ENCODE measurements at regions not wholly inside any gene's neighbourhood (a gene's known extent, or its start where the extent isn't known, plus 50 kb on each side); places are given as distances from the start of the nearest gene placed in this dataset.

DNA sequence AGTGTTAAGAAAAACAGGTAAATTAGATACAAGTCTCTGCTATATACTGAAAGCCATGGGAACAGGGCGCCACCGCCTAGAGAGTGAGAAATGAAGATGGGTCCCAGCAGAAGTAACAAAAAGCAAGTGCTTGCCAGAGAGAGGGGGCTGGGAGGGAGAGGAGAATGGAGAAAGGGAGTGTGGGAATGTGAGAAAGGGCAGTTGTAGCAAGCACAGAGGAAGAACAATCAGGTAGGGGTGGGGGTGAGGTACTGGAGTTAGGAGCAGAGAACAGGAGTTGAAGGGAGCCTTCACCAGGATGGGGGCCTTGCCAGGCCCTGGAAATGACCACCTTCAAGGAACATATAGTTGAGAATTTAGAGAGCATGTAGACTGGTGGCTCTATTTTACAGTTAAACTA, 66.8 kb downstream of the TCF20 start:
- Histone ChIP-seq H3K4me2 (ENCODE audit: low read length) (no peak overlapping the region), H3K9me2 (ENCODE audit: insufficient read depth) (no peaks in the 10 kb centered on the region), H3K4me1 (ENCODE audit: control insufficient read depth in 1 of 2, insufficient read depth in 2 of 2, low read length in 2 of 2) (no peaks in the 10 kb centered on the region), H3K79me2 (ENCODE audit: insufficient read depth, low read length) (peaks cover 99% of the 10 kb centered on the region), H3K27me3 (ENCODE audit: insufficient read depth, low read length) (no peaks in the 10 kb centered on the region), H3K36me3 (ENCODE audit: control insufficient read depth in 1 of 2, insufficient read depth in 2 of 2, low read length in 2 of 2) (0 out of 4 replicates have a peak, but pooled peaks cover 0 to 10% of the 10 kb centered on the region in 2 experiments), H3K27ac (ENCODE audit: low read depth, low read length) (no peak overlapping the region), H3K9ac (ENCODE audit: low read length) (no peak overlapping the region), H2AFZ (ENCODE audit: low read depth, low read length, poor library complexity, severe bottlenecking) (no peak overlapping the region), H3K4me3 (replicated peaks in 1 of 2; ENCODE audit: low read depth in 1 of 2, low read length in 2 of 2) (no peak overlapping the region), H3K9me3 (ENCODE audit: control insufficient read depth in 1 of 2, insufficient read depth in 1 of 2, low read depth in 1 of 2, low read length in 2 of 2) (peaks cover 0 to 7% of the 10 kb centered on the region in 2 experiments; a peak in 2 of 4 replicates), H4K20me1 (ENCODE audit: insufficient read depth) (peaks cover 4% of the 10 kb centered on the region; the same call in 1 of the 2 replicates)
- ATAC-seq (no peak), DNase-seq (ENCODE audit: low read depth, low spot score) (no peak)
- intact Hi-C loops (cut with micrococcal nuclease), result no loop called here
- no TSS peak for BruUV-seq (replicated peaks)
- no peak for TF ChIP-seq POLR2AphosphoS5 (IDR thresholded peaks at IDR 0.05; ENCODE audit: low read depth, low read length)
- no peak for TF ChIP-seq YY1 (IDR thresholded peaks at IDR 0.05; ENCODE audit: extremely low read depth, insufficient replicate concordance, low read depth, low read length)
- TF ChIP-seq TCF7L2 (IDR thresholded peaks at IDR 0.05; ENCODE audit: borderline replicate concordance, extremely low read depth, insufficient read depth, insufficient read length), result no peak
- TF ChIP-seq SRF (IDR thresholded peaks at IDR 0.05; ENCODE audit: low read depth), result no peak
- ChIA-PET RAD21 (ENCODE audit: low non-redundant PET in 1 of 2, low total read pairs in 2 of 2, uncharacterized antibody in 2 of 2, unreplicated experiment in 2 of 2) (no interaction called here), CTCF (no interaction called here), POLR2A (no interaction called here)

DNA sequence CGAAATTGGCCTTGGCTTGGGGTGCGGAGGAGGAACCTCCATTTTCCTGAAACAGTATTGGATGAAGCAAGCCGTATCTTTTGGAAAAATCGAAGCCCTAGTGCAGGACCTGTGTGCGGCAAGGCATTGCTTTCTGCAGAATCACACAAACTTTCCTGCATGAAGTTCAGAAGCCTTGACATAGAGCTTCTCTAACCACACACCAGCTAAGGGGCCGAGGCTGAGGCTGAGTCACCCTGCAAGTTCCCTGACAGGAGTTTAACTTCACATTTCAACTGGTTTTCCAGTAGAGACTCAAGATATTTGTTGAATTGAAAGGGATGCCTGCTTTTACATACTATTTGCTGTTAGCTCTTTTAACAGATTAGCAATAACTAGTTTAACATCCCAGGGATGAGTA, 67.8 kb downstream of the TCF20 start:
- POLR2A ChIA-PET, result no interaction called here
- TF ChIP-seq CBX3 (IDR thresholded peaks at IDR 0.05; ENCODE audit: low read depth) (no peak), SP1 (IDR thresholded peaks at IDR 0.05; ENCODE audit: low read depth) (no peak), EZH2phosphoT487 (IDR thresholded peaks at IDR 0.05; ENCODE audit: borderline replicate concordance) (no peak), ZNF274 (IDR thresholded peaks at IDR 0.05; ENCODE audit: low read depth, low read length) (no peak), RAD21 (IDR thresholded peaks at IDR 0.05; ENCODE audit: low read depth) (no peak), CEBPB (IDR thresholded peaks at IDR 0.05; ENCODE audit: low read depth) (no peak), TCF7L2 (IDR thresholded peaks at IDR 0.05; ENCODE audit: borderline replicate concordance, extremely low read depth, insufficient read depth, insufficient read length) (no peak), POLR2AphosphoS5 (IDR thresholded peaks at IDR 0.05; ENCODE audit: low read depth, low read length) (no peak), POLR2A (IDR thresholded peaks at IDR 0.05; ENCODE audit: borderline replicate concordance, extremely low read depth, insufficient read depth, insufficient read length) (no peak), ELF1 (IDR thresholded peaks at IDR 0.05; ENCODE audit: borderline replicate concordance, low read depth) (no peak), EGR1 (IDR thresholded peaks at IDR 0.05; ENCODE audit: low read depth) (no peak), JUND (IDR thresholded peaks at IDR 0.05) (no peak), SIN3A (IDR thresholded peaks at IDR 0.05; ENCODE audit: low read depth) (no peak)
- TF ChIP-seq, protein P1, sequence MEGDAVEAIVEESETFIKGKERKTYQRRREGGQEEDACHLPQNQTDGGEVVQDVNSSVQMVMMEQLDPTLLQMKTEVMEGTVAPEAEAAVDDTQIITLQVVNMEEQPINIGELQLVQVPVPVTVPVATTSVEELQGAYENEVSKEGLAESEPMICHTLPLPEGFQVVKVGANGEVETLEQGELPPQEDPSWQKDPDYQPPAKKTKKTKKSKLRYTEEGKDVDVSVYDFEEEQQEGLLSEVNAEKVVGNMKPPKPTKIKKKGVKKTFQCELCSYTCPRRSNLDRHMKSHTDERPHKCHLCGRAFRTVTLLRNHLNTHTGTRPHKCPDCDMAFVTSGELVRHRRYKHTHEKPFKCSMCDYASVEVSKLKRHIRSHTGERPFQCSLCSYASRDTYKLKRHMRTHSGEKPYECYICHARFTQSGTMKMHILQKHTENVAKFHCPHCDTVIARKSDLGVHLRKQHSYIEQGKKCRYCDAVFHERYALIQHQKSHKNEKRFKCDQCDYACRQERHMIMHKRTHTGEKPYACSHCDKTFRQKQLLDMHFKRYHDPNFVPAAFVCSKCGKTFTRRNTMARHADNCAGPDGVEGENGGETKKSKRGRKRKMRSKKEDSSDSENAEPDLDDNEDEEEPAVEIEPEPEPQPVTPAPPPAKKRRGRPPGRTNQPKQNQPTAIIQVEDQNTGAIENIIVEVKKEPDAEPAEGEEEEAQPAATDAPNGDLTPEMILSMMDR (IDR thresholded peaks at IDR 0.05 in 2 of 3, conservative IDR thresholded peaks at IDR 0.05 in 1 of 3; ENCODE audit: borderline replicate concordance in 1 of 3, insufficient read depth in 1 of 3, low read depth in 2 of 3, low read length in 2 of 3), result no peak
- TF ChIP-seq, protein P2, sequence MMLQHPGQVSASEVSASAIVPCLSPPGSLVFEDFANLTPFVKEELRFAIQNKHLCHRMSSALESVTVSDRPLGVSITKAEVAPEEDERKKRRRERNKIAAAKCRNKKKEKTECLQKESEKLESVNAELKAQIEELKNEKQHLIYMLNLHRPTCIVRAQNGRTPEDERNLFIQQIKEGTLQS (IDR thresholded peaks at IDR 0.05), result no peak
- TF ChIP-seq, protein P3, sequence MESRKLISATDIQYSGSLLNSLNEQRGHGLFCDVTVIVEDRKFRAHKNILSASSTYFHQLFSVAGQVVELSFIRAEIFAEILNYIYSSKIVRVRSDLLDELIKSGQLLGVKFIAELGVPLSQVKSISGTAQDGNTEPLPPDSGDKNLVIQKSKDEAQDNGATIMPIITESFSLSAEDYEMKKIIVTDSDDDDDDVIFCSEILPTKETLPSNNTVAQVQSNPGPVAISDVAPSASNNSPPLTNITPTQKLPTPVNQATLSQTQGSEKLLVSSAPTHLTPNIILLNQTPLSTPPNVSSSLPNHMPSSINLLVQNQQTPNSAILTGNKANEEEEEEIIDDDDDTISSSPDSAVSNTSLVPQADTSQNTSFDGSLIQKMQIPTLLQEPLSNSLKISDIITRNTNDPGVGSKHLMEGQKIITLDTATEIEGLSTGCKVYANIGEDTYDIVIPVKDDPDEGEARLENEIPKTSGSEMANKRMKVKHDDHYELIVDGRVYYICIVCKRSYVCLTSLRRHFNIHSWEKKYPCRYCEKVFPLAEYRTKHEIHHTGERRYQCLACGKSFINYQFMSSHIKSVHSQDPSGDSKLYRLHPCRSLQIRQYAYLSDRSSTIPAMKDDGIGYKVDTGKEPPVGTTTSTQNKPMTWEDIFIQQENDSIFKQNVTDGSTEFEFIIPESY (IDR thresholded peaks at IDR 0.05; ENCODE audit: extremely low read depth, insufficient replicate concordance, low read length), result no peak

More for the DNA sequence above, 67.8 kb downstream of the TCF20 start:
- intact Hi-C loops (cut with micrococcal nuclease), result no loop called here
- H3K4me2 ChIP-seq (ENCODE audit: low read length), result no peak overlapping the region
- RAD21 ChIA-PET (ENCODE audit: low non-redundant PET in 1 of 2, low total read pairs in 2 of 2, uncharacterized antibody in 2 of 2, unreplicated experiment in 2 of 2), result no interaction called here
- no peak for ATAC-seq
- no peaks in the 10 kb centered on the region for H3K9me2 ChIP-seq (ENCODE audit: insufficient read depth)
- no peak overlapping the region for H2AFZ ChIP-seq (ENCODE audit: low read depth, low read length, poor library complexity, severe bottlenecking)
- H3K36me3 ChIP-seq (ENCODE audit: control insufficient read depth in 1 of 2, insufficient read depth in 2 of 2, low read length in 2 of 2), result 0 out of 4 replicates have a peak, but pooled peaks cover 0 to 10% of the 10 kb centered on the region in 2 experiments
- peaks cover 4% of the 10 kb centered on the region; the same call in 1 of the 2 replicates for H4K20me1 ChIP-seq (ENCODE audit: insufficient read depth)
- no TSS peak for BruUV-seq (replicated peaks)
- no peaks in the 10 kb centered on the region for H3K27me3 ChIP-seq (ENCODE audit: insufficient read depth, low read length)
- CTCF ChIA-PET, result no interaction called here
- H3K27ac ChIP-seq (ENCODE audit: low read depth, low read length), result no peak overlapping the region
- no peaks in the 10 kb centered on the region for H3K4me1 ChIP-seq (ENCODE audit: control insufficient read depth in 1 of 2, insufficient read depth in 2 of 2, low read length in 2 of 2)
- DNase-seq (ENCODE audit: low read depth, low spot score), result no peak
- no peak overlapping the region for H3K4me3 ChIP-seq (replicated peaks in 1 of 2; ENCODE audit: low read depth in 1 of 2, low read length in 2 of 2)
- H3K79me2 ChIP-seq (ENCODE audit: insufficient read depth, low read length), result peaks cover 98% of the 10 kb centered on the region
- peaks cover 0 to 7% of the 10 kb centered on the region in 2 experiments; a peak in 2 of 4 replicates for H3K9me3 ChIP-seq (ENCODE audit: control insufficient read depth in 1 of 2, insufficient read depth in 1 of 2, low read depth in 1 of 2, low read length in 2 of 2)
- H3K9ac ChIP-seq (ENCODE audit: low read length), result no peak overlapping the region

Data from HCT116 (cell line).